IMR-90 (cell line): ENCODE measurements at regions not wholly inside any gene's neighbourhood (a gene's known extent, or its start where the extent isn't known, plus 50 kb on each side); places are given as distances from the start of the nearest gene placed in this dataset.

ENCODE experiments used
- ATAC-seq: fragments of 200-7000 bp; cut with Tn5 transposase; 2 replicates; pipeline ENCODE4 v1.9.1; 2020; ENCODE audit warnings: low read depth, mild to moderate bottlenecking, moderate library complexity
- BruUV-seq: library from RNA; stranded (reverse); fragments of 400-500 nt; replicated peaks from 2 replicates; lab custom pipeline; 2021; lab: Mats Ljungman, UMichigan
- CTCF ChIA-PET: fragments of 300-600 bp; formaldehyde crosslinking; extraction: SDS; loops from one replicate; lab custom pipeline; 2021; ENCODE audit warnings: antibody characterized with exemption; lab: Yijun Ruan, JAX
- POLR2A ChIA-PET: fragments of 300-600 bp; sonication (Branson Sonifier 250); formaldehyde crosslinking; loops from one replicate; lab custom pipeline; 2022; ENCODE audit warnings: antibody characterized with exemption; ENCODE audit not compliant: unreplicated experiment; lab: Charles Lee
- DNase-seq: peaks from one replicate; pipeline ENCODE4 v3.0.0; 2013
- H2AFZ ChIP-seq: replicated peaks from 2 replicates; pipeline ENCODE3; 2013; ENCODE audit warnings: low read length, mild to moderate bottlenecking; ENCODE audit not compliant: poor library complexity
- H2AK5ac ChIP-seq: 2 replicates; pipeline ENCODE4 v1.6.1; 2013; ENCODE audit warnings: low read depth, low read length, inconsistent platforms
- H2AK9ac ChIP-seq: replicated peaks from 2 replicates; pipeline ENCODE3; 2013; ENCODE audit warnings: mild to moderate bottlenecking, low read depth, low read length, moderate library complexity; ENCODE audit not compliant: poor library complexity
- H2BK120ac ChIP-seq: 2 replicates; pipeline ENCODE4 v1.6.1; 2013; ENCODE audit warnings: low read depth, low read length, inconsistent platforms
- H2BK15ac ChIP-seq: 3 replicates; pipeline ENCODE4 v1.6.1; 2013; ENCODE audit warnings: low read depth, low read length, inconsistent platforms
- H2BK20ac ChIP-seq: 2 replicates; pipeline ENCODE4 v1.6.1; 2013; ENCODE audit warnings: low read depth, mild to moderate bottlenecking, inconsistent platforms, low read length, moderate library complexity
- H2BK5ac ChIP-seq: 2 replicates; pipeline ENCODE4 v1.6.1; 2013; ENCODE audit warnings: mild to moderate bottlenecking, low read depth, low read length, inconsistent platforms; ENCODE audit not compliant: poor library complexity, severe bottlenecking
- H3K14ac ChIP-seq: replicated peaks from 2 replicates; pipeline ENCODE4 v1.6.1; 2013; ENCODE audit warnings: low read depth, low read length, inconsistent platforms
- H3K18ac ChIP-seq: 2 replicates; pipeline ENCODE4 v1.6.1; 2013; ENCODE audit warnings: low read depth, low read length, control low read depth
- H3K23ac ChIP-seq: 2 replicates; pipeline ENCODE4 v1.6.1; 2013; ENCODE audit warnings: low read depth, low read length, inconsistent platforms
- H3K27ac ChIP-seq: 2 replicates; pipeline ENCODE4 v1.5.1; 2013; ENCODE audit warnings: mild to moderate bottlenecking, control low read depth, low read length; ENCODE audit not compliant: insufficient read depth
- H3K27me3 ChIP-seq: 2 replicates; pipeline ENCODE4 v1.6.1; 2013; ENCODE audit warnings: low read length; ENCODE audit not compliant: control insufficient read depth, insufficient read depth
- H3K36me3 ChIP-seq: 2 replicates; pipeline ENCODE4 v1.6.1; 2013; ENCODE audit warnings: low read length, mixed read lengths; ENCODE audit not compliant: control insufficient read depth, insufficient read depth
- H3K4ac ChIP-seq: 2 replicates; pipeline ENCODE4 v1.6.1; 2013; ENCODE audit warnings: low read depth, low read length, inconsistent platforms
- H3K4me1 ChIP-seq: 2 replicates; pipeline ENCODE4 v1.6.1; 2013; ENCODE audit warnings: low read length, mixed read lengths; ENCODE audit not compliant: control insufficient read depth, insufficient read depth
- H3K4me2 ChIP-seq: 2 replicates; pipeline ENCODE4 v1.6.1; 2013; ENCODE audit warnings: low read depth, mild to moderate bottlenecking, control low read depth, low read length, moderate library complexity
- H3K4me3 ChIP-seq: 2 replicates; pipeline ENCODE4 v1.5.1; 2013; ENCODE audit warnings: low read depth, mild to moderate bottlenecking, control low read depth, low read length, moderate library complexity; ENCODE audit not compliant: insufficient read depth
- H3K56ac ChIP-seq: 2 replicates; pipeline ENCODE4 v1.6.1; 2013; ENCODE audit warnings: low read length, inconsistent platforms; ENCODE audit not compliant: insufficient read depth; ENCODE audit errors: extremely low read depth
- H3K79me1 ChIP-seq, 2 experiments: 2 replicates each; pipeline ENCODE4 v1.6.1; 2013; ENCODE audit warnings: low read length in 2 of 2, inconsistent platforms in 1 of 2, low read depth in 1 of 2
- H3K9ac ChIP-seq: 2 replicates; pipeline ENCODE4 v1.6.1; 2013; ENCODE audit warnings: low read depth, low read length, control low read depth
- H3K9me1 ChIP-seq: 2 replicates; pipeline ENCODE4 v1.6.1; 2013; ENCODE audit warnings: low read length, inconsistent platforms; ENCODE audit not compliant: insufficient read depth
- H3K9me3 ChIP-seq: 2 replicates; pipeline ENCODE4 v1.6.1; 2013; ENCODE audit warnings: low read length; ENCODE audit not compliant: control insufficient read depth, insufficient read depth
- H4K20me1 ChIP-seq: 2 replicates; pipeline ENCODE4 v1.6.1; 2013; ENCODE audit warnings: low read length, inconsistent platforms; ENCODE audit not compliant: insufficient read depth
- H4K5ac ChIP-seq: 2 replicates; pipeline ENCODE4 v1.6.1; 2013; ENCODE audit warnings: mild to moderate bottlenecking, low read depth, low read length, control low read depth
- H4K8ac ChIP-seq, 2 experiments: 2 replicates each; pipeline ENCODE4 v1.6.1; 2013; ENCODE audit warnings: low read depth in 2 of 2, low read length in 2 of 2, control low read depth in 1 of 2, inconsistent platforms in 1 of 2
- H4K91ac ChIP-seq: 2 replicates; pipeline ENCODE4 v1.6.1; 2013; ENCODE audit warnings: low read depth, low read length, inconsistent platforms; ENCODE audit not compliant: insufficient read depth
- BHLHE40 ChIP-seq: fragments of 150-350 bp; IDR thresholded peaks from 2 replicates; pipeline ENCODE4 v1.6.1; 2016; ENCODE audit warnings: mild to moderate bottlenecking, low read depth, low read length
- CEBPB ChIP-seq: IDR thresholded peaks from 2 replicates; pipeline ENCODE4 v1.6.1; 2012; ENCODE audit warnings: low read depth, low read length, improper control_type of control experiment
- CHD1 ChIP-seq: IDR thresholded peaks from 2 replicates; pipeline ENCODE4 v1.6.1; 2012; ENCODE audit warnings: low read depth, low read length, improper control_type of control experiment
- CTCF ChIP-seq: conservative IDR thresholded peaks from 2 replicates; pipeline ENCODE4 v1.5.1; 2012; ENCODE audit warnings: mild to moderate bottlenecking, low read depth, low read length, improper control_type of control experiment
- ELK1 ChIP-seq: fragments of 150-350 bp; IDR thresholded peaks from 2 replicates; pipeline ENCODE4 v1.6.1; 2016; ENCODE audit warnings: low read depth, mild to moderate bottlenecking, low read length, moderate library complexity, borderline replicate concordance
- FOS ChIP-seq: fragments of 150-350 bp; IDR thresholded peaks from 2 replicates; pipeline ENCODE4 v1.6.1; 2016; ENCODE audit warnings: low read depth, low read length
- MAFK ChIP-seq: IDR thresholded peaks from 2 replicates; pipeline ENCODE4 v1.6.1; 2012; ENCODE audit warnings: low read depth, low read length, improper control_type of control experiment
- MAZ ChIP-seq: IDR thresholded peaks from 2 replicates; pipeline ENCODE4 v1.6.1; 2012; ENCODE audit warnings: low read depth, mild to moderate bottlenecking, low read length, improper control_type of control experiment, moderate library complexity, borderline replicate concordance
- MXI1 ChIP-seq: IDR thresholded peaks from 2 replicates; pipeline ENCODE4 v1.6.1; 2012; ENCODE audit warnings: low read depth, mild to moderate bottlenecking, low read length, moderate library complexity, borderline replicate concordance
- NFE2L2 ChIP-seq: fragments of 150-350 bp; IDR thresholded peaks from 2 replicates; pipeline ENCODE4 v1.6.1; 2016; ENCODE audit warnings: low read depth, mild to moderate bottlenecking, low read length
- POLR2A ChIP-seq: IDR thresholded peaks from 2 replicates; pipeline ENCODE4 v1.6.1; 2012; ENCODE audit warnings: mild to moderate bottlenecking, low read depth, low read length
- RAD21 ChIP-seq: IDR thresholded peaks from 2 replicates; pipeline ENCODE4 v1.6.1; 2012; ENCODE audit warnings: low read length, improper control_type of control experiment
- RCOR1 ChIP-seq: IDR thresholded peaks from 2 replicates; pipeline ENCODE4 v1.6.1; 2012; ENCODE audit warnings: mild to moderate bottlenecking, low read length, improper control_type of control experiment; ENCODE audit not compliant: insufficient replicate concordance
- SMC3 ChIP-seq: fragments of 150-350 bp; IDR thresholded peaks from 2 replicates; pipeline ENCODE4 v1.6.1; 2016; ENCODE audit warnings: low read depth, mild to moderate bottlenecking, antibody characterized with exemption, low read length, moderate library complexity
- USF2 ChIP-seq: fragments of 150-350 bp; IDR thresholded peaks from 2 replicates; pipeline ENCODE4 v1.6.1; 2017; ENCODE audit warnings: mild to moderate bottlenecking, antibody characterized with exemption, low read length, low read depth
- WGBS, 2 experiments: methylation state at CpG; one replicate each; pipeline versions ENCODE4 v1.1.5 to v1.1.7; 2013; ENCODE audit warnings: missing lambda C conversion rate in 2 of 2; ENCODE audit not compliant: insufficient read length in 1 of 2; ENCODE audit errors: extremely low coverage in 2 of 2; 5-methylcytosine and 5-hydroxymethylcytosine counted together
- dilution Hi-C: fragments of 300-500 bp; cut with HindIII; formaldehyde crosslinking; loops from one replicate; pipeline ENCODE4 v1.14.3; 2018; ENCODE audit warnings: low sequenced_read_pairs; ENCODE audit not compliant: unreplicated experiment
- in situ Hi-C: fragments of 300-500 bp; cut with MboI; formaldehyde crosslinking; loops from 3 replicates; pipeline ENCODE4 v1.14.3; 2019; ENCODE audit warnings: low sequenced_read_pairs, inconsistent platforms, mixed read lengths
- intact Hi-C: fragments of 100-400 bp; cut with micrococcal nuclease; formaldehyde crosslinking; loops from 2 replicates; pipeline ENCODE4 v1.10.0; 2022

- Histone ChIP-seq H3K27me3 (no peaks in the 10 kb centered on the region), H3K36me3 (no peaks in the 10 kb centered on the region), H3K27ac (no peak overlapping the region), H3K9ac (no peak overlapping the region), H2BK15ac (no peak overlapping the region), H3K18ac (no peak overlapping the region; the same call in 1 of the 2 replicates), H2AK9ac (no peak overlapping the region), H3K23ac (no peak overlapping the region), H4K91ac (no peak overlapping the region), H2BK5ac (no peak overlapping the region), H3K4me1 (peaks cover 4% of the 10 kb centered on the region), H4K5ac (no peak overlapping the region), H2AFZ (peak overlapping the region; percentile 24), H3K79me1 (no peaks in the 10 kb centered on the region), H2AK5ac (no peak overlapping the region), H2BK120ac (peak overlapping the region; percentile 35; the same call in 1 of the 2 replicates), H4K8ac (no peak overlapping the region), H3K56ac (no peak overlapping the region), H4K20me1 (no peaks in the 10 kb centered on the region), H3K14ac (no peak overlapping the region), H2BK20ac (no peak overlapping the region), H3K4me3 (no peak overlapping the region), H3K9me1 (no peaks in the 10 kb centered on the region), H3K4me2 (peak overlapping the region; percentile 60; the same call in 1 of the 2 replicates), H3K9me3 (no peaks in the 10 kb centered on the region), H3K4ac (0 out of 2 replicates have a peak overlapping the region, but pooled peaks have one; percentile 5)
- dilution Hi-C loops (no loop called here), in situ Hi-C loops (no loop called here), intact Hi-C loops (no loop called here)
- ChIA-PET POLR2A (no interaction called here), CTCF (interaction anchor here (0.5 kb wide), 1 partner anchor 257 kb away, joined by 3 read pairs; no protein-coding TSS in a partner anchor)
- BruUV-seq = no TSS peak
- WGBS, 2 experiments = no CpG with 5 or more reads among the region's 7 CpGs
- ATAC-seq = no peak
- DNase-seq = peak; percentile 20
- no peak for TF ChIP-seq MAZ
- TF ChIP-seq POLR2A = no peak
- no peak for TF ChIP-seq SMC3
- TF ChIP-seq MAFK = no peak
- no peak for TF ChIP-seq RCOR1
- TF ChIP-seq CEBPB = no peak
- no peak for TF ChIP-seq NFE2L2
- no peak for TF ChIP-seq FOS
- no peak for TF ChIP-seq CHD1
- no peak for TF ChIP-seq RAD21
- TF ChIP-seq MXI1 = no peak
- TF ChIP-seq BHLHE40 = no peak
- no peak for TF ChIP-seq USF2
- TF ChIP-seq CTCF = no peak
- no peak for TF ChIP-seq ELK1
Observed at GRCh38 chr3:18135060-18135814, 289.9 kb downstream of the SATB1 start.
